ENCODE measurements at regions not wholly inside any gene's neighbourhood (a gene's known extent, or its start where the extent isn't known, plus 50 kb on each side); places are given as distances from the start of the nearest gene placed in this dataset.

- TF ChIP-seq CTCF (IDR thresholded peaks at IDR 0.05) (no peak), EZH2 (IDR thresholded peaks at IDR 0.05) (no peak)
These were observed 138.8 kb downstream of the SEMA6D start for GRCh38 chr15:47856071-47856470.
